ENCODE measurements at regions not wholly inside any gene's neighbourhood (a gene's known extent, or its start where the extent isn't known, plus 50 kb on each side); places are given as distances from the start of the nearest gene placed in this dataset.

- TF ChIP-seq CTCF (CRISPR knock-in tag; IDR thresholded peaks at IDR 0.05) (no peak), USF2 (IDR thresholded peaks at IDR 0.05; ENCODE audit: low read depth, low read length) (no peak), USF2 (CRISPR knock-in tag; IDR thresholded peaks at IDR 0.05; ENCODE audit: borderline replicate concordance) (no peak), SUZ12 (IDR thresholded peaks at IDR 0.05; ENCODE audit: low read depth, low read length) (no peak), GATAD2A (CRISPR knock-in tag; IDR thresholded peaks at IDR 0.05) (no peak), TP53 (CRISPR knock-in tag; conservative IDR thresholded peaks at IDR 0.05) (no peak), ZNF282 (IDR thresholded peaks at IDR 0.05; ENCODE audit: partially characterized antibody) (no peak), EZH2 (conservative IDR thresholded peaks at IDR 0.05; ENCODE audit: low read depth, low read length) (no peak)
Measured at GRCh38 chr4:53917729-53918128, 146.7 kb downstream of the CHIC2 start.
